SK-N-SH treated with all-trans-retinoic acid at 6 μM for 48 hours (cell line): ENCODE measurements at regions not wholly inside any gene's neighbourhood (a gene's known extent, or its start where the extent isn't known, plus 50 kb on each side); places are given as distances from the start of the nearest gene placed in this dataset.
A peak's percentile ranks its signal among the peaks of the same experiment; 100 is the strongest.

ENCODE experiments used
- ATAC-seq: fragments of 200-7000 bp; cut with Tn5 transposase; 3 replicates; pipeline ENCODE4 v1.9.1; 2020; ENCODE audit warnings: mild to moderate bottlenecking, moderate library complexity
- BACH2 ChIP-seq: fragments of 250-450 bp; sonication (Bioruptor Pico); IDR thresholded peaks from 2 replicates; pipeline ENCODE4 v1.9.0; 2021; ENCODE audit warnings: mild to moderate bottlenecking, borderline replicate concordance
- CSDC2 ChIP-seq: fragments of 250-450 bp; sonication (Bioruptor Pico); IDR thresholded peaks from 2 replicates; pipeline ENCODE4 v1.5.0; 2020; ENCODE audit warnings: mild to moderate bottlenecking, moderate library complexity
- ESRRG ChIP-seq: fragments of 250-450 bp; sonication (Bioruptor Pico); IDR thresholded peaks from 2 replicates; pipeline ENCODE4 v1.6.1; 2021; ENCODE audit warnings: mild to moderate bottlenecking
- ISL1 ChIP-seq: fragments of 250-450 bp; sonication (Bioruptor Pico); IDR thresholded peaks from 2 replicates; pipeline ENCODE4 v2.1.2; 2022; ENCODE audit warnings: mild to moderate bottlenecking, moderate library complexity
- PPARA ChIP-seq: fragments of 250-450 bp; sonication (Bioruptor Pico); IDR thresholded peaks from 2 replicates; pipeline ENCODE4 v1.5.0; 2020; ENCODE audit warnings: mild to moderate bottlenecking, borderline replicate concordance
- RARB ChIP-seq: fragments of 250-450 bp; sonication (Bioruptor Pico); IDR thresholded peaks from 2 replicates; pipeline ENCODE4 v1.8.0; 2021; ENCODE audit warnings: mild to moderate bottlenecking, moderate library complexity
- SNAI2 ChIP-seq: fragments of 250-450 bp; sonication (Bioruptor Pico); IDR thresholded peaks from 2 replicates; pipeline ENCODE4 v1.5.0; 2020; ENCODE audit warnings: mild to moderate bottlenecking, moderate library complexity
- TCF4 ChIP-seq: fragments of 250-450 bp; sonication (Bioruptor Pico); IDR thresholded peaks from 2 replicates; pipeline ENCODE4 v1.8.0; 2021; ENCODE audit warnings: mild to moderate bottlenecking, moderate library complexity, borderline replicate concordance
- TOX ChIP-seq: fragments of 250-450 bp; sonication (Bioruptor Pico); IDR thresholded peaks from 2 replicates; pipeline ENCODE4 v1.8.0; 2021; ENCODE audit warnings: mild to moderate bottlenecking, moderate library complexity, borderline replicate concordance
- ZC3H10 ChIP-seq: fragments of 250-450 bp; sonication (Bioruptor Pico); IDR thresholded peaks from 2 replicates; pipeline ENCODE4 v1.5.1; 2021; ENCODE audit warnings: mild to moderate bottlenecking, moderate library complexity
- ZNF565 ChIP-seq: fragments of 450-650 bp; formaldehyde crosslinking; conservative IDR thresholded peaks from 2 replicates; pipeline ENCODE4 v1.5.0; 2020; ENCODE audit warnings: low read depth, mild to moderate bottlenecking, moderate library complexity
- ZNF70 ChIP-seq: fragments of 450-650 bp; formaldehyde crosslinking; IDR thresholded peaks from 2 replicates; pipeline ENCODE4 v1.5.0; 2020; ENCODE audit warnings: mild to moderate bottlenecking, moderate library complexity
- ZNF8 ChIP-seq: fragments of 450-650 bp; formaldehyde crosslinking; IDR thresholded peaks from 2 replicates; pipeline ENCODE4 v1.5.0; 2020; ENCODE audit warnings: mild to moderate bottlenecking, moderate library complexity
- TF ChIP-seq, protein P1 (sequence below): fragments of 250-450 bp; sonication (Bioruptor Pico); IDR thresholded peaks from 2 replicates; pipeline ENCODE4 v1.8.0; 2020; ENCODE audit warnings: mild to moderate bottlenecking, moderate library complexity, borderline replicate concordance
- TF ChIP-seq, protein P2 (sequence below): fragments of 250-450 bp; sonication (Bioruptor Pico); IDR thresholded peaks from 2 replicates; pipeline ENCODE4 v1.5.1; 2021; ENCODE audit warnings: mild to moderate bottlenecking, moderate library complexity
- TF ChIP-seq, protein P3 (sequence below): fragments of 250-450 bp; sonication (Bioruptor Pico); IDR thresholded peaks from 2 replicates; pipeline ENCODE4 v1.8.0; 2021; ENCODE audit warnings: low read depth, mild to moderate bottlenecking, moderate library complexity, borderline replicate concordance
- TF ChIP-seq, protein P4 (sequence below): fragments of 250-450 bp; sonication (Bioruptor Pico); IDR thresholded peaks from 2 replicates; pipeline ENCODE4 v1.5.1; 2020; ENCODE audit warnings: low read depth, mild to moderate bottlenecking, moderate library complexity
- TF ChIP-seq, protein P5 (sequence below): fragments of 250-450 bp; sonication (Bioruptor Pico); IDR thresholded peaks from 2 replicates; pipeline ENCODE4 v1.5.0; 2020; ENCODE audit warnings: mild to moderate bottlenecking, moderate library complexity

DNA sequence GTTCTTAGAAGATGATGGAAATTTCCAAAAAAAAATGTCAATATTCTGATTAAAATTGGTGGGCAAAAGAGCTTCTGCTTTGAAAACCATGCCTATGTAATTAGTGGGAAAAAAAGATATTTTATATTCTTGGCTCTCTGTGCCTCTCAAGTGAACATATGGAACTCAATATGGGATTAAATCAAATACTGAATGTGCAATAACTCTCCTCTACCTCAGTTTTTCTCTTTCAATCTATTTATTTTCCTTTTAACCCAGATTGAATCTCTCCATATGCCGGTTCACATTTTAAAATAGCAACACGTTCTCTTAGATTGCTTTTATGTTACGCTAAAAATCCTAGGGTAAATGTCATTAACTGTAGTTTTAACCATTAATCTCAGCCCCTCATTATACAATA, 224.2 kb upstream of the PABPC4L start:
- TF ChIP-seq ISL1 (CRISPR knock-in tag) (no peak), ZC3H10 (CRISPR knock-in tag) (no peak), PPARA (CRISPR knock-in tag) (no peak)
- TF ChIP-seq, all 23 proteins: peak for 0
- ATAC-seq = no peak

DNA sequence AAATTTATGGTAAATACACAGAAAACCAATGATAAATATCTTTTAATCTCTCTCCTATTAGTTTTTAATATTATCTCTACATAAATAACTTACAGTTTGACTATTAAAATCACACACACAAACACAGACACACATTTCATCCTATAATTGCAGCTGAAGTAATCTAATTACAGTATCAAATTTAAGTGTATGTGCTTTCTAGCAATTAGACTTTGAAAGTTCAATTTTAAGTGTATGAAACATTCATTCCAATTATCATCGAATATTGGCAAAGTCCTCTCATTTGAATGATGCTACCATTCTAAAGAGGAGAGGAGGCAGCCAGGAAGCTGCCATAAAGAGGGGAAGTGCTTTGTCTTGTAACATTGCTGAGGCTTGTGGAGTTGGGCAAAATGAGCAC, 221.2 kb upstream of the PABPC4L start:
- TF ChIP-seq ESRRG (CRISPR knock-in tag) = no peak
- TF ChIP-seq ZNF565 (CRISPR knock-in tag) = no peak
- TF ChIP-seq ZNF70 (CRISPR knock-in tag) = no peak
- no peak for TF ChIP-seq TCF4 (CRISPR knock-in tag)
- peak; percentile 93 for TF ChIP-seq TOX (CRISPR knock-in tag)
- TF ChIP-seq ISL1 (CRISPR knock-in tag) = peak; percentile 46; the same call in 1 of the 2 replicates
- peak; percentile 60; the same call in 1 of the 2 replicates for TF ChIP-seq ZC3H10 (CRISPR knock-in tag)
- TF ChIP-seq, protein P1, sequence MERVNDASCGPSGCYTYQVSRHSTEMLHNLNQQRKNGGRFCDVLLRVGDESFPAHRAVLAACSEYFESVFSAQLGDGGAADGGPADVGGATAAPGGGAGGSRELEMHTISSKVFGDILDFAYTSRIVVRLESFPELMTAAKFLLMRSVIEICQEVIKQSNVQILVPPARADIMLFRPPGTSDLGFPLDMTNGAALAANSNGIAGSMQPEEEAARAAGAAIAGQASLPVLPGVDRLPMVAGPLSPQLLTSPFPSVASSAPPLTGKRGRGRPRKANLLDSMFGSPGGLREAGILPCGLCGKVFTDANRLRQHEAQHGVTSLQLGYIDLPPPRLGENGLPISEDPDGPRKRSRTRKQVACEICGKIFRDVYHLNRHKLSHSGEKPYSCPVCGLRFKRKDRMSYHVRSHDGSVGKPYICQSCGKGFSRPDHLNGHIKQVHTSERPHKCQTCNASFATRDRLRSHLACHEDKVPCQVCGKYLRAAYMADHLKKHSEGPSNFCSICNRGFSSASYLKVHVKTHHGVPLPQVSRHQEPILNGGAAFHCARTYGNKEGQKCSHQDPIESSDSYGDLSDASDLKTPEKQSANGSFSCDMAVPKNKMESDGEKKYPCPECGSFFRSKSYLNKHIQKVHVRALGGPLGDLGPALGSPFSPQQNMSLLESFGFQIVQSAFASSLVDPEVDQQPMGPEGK (CRISPR knock-in tag) = peak; percentile 29; the same call in 1 of the 2 replicates
- ATAC-seq = no peak

DNA sequence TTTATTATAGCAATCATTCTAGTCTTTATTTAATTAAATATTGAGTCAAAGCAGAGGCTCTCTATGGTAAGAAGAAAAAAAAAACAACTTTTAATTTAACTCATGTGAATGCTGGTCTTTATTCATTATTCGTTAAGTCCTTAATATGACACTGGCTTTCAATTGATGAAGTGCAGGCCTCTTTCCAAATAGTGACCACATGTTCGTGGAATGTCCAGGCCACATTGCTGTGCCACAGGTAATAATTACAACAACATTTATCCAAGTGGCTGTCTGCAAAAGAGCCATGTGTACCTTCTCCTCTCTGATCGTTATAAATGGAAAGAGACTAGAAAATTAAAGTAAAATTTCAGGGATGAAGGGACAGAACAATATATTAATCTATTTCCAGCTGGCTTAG, 220.1 kb upstream of the PABPC4L start:
- ATAC-seq = peak; percentile 92

More for the DNA sequence above, 220.1 kb upstream of the PABPC4L start:
- TF ChIP-seq BACH2 (no peak), PPARA (CRISPR knock-in tag) (no peak), TOX (CRISPR knock-in tag) (peak; percentile 99; the same call in 1 of the 2 replicates), ZNF8 (CRISPR knock-in tag) (no peak), RARB (peak; percentile 97; the same call in 1 of the 2 replicates), CSDC2 (no peak), ZC3H10 (CRISPR knock-in tag) (peak; percentile 94), TCF4 (CRISPR knock-in tag) (peak; percentile 94), ESRRG (CRISPR knock-in tag) (no peak), ISL1 (CRISPR knock-in tag) (peak; percentile 98), SNAI2 (no peak)
- TF ChIP-seq, protein P2, sequence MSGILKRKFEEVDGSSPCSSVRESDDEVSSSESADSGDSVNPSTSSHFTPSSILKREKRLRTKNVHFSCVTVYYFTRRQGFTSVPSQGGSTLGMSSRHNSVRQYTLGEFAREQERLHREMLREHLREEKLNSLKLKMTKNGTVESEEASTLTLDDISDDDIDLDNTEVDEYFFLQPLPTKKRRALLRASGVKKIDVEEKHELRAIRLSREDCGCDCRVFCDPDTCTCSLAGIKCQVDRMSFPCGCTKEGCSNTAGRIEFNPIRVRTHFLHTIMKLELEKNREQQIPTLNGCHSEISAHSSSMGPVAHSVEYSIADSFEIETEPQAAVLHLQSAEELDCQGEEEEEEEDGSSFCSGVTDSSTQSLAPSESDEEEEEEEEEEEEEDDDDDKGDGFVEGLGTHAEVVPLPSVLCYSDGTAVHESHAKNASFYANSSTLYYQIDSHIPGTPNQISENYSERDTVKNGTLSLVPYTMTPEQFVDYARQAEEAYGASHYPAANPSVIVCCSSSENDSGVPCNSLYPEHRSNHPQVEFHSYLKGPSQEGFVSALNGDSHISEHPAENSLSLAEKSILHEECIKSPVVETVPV (CRISPR knock-in tag) = peak; percentile 93
- TF ChIP-seq, protein P3, sequence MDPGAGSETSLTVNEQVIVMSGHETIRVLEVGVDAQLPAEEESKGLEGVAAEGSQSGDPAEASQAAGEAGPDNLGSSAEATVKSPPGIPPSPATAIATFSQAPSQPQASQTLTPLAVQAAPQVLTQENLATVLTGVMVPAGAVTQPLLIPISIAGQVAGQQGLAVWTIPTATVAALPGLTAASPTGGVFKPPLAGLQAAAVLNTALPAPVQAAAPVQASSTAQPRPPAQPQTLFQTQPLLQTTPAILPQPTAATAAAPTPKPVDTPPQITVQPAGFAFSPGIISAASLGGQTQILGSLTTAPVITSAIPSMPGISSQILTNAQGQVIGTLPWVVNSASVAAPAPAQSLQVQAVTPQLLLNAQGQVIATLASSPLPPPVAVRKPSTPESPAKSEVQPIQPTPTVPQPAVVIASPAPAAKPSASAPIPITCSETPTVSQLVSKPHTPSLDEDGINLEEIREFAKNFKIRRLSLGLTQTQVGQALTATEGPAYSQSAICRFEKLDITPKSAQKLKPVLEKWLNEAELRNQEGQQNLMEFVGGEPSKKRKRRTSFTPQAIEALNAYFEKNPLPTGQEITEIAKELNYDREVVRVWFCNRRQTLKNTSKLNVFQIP (CRISPR knock-in tag) = peak; percentile 75; the same call in 1 of the 2 replicates
- TF ChIP-seq, protein P4, sequence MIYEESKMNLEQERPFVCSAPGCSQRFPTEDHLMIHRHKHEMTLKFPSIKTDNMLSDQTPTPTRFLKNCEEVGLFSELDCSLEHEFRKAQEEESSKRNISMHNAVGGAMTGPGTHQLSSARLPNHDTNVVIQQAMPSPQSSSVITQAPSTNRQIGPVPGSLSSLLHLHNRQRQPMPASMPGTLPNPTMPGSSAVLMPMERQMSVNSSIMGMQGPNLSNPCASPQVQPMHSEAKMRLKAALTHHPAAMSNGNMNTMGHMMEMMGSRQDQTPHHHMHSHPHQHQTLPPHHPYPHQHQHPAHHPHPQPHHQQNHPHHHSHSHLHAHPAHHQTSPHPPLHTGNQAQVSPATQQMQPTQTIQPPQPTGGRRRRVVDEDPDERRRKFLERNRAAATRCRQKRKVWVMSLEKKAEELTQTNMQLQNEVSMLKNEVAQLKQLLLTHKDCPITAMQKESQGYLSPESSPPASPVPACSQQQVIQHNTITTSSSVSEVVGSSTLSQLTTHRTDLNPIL (CRISPR knock-in tag) = peak; percentile 99
- TF ChIP-seq, protein P1 (CRISPR knock-in tag) = peak; percentile 97
- TF ChIP-seq, protein P5, sequence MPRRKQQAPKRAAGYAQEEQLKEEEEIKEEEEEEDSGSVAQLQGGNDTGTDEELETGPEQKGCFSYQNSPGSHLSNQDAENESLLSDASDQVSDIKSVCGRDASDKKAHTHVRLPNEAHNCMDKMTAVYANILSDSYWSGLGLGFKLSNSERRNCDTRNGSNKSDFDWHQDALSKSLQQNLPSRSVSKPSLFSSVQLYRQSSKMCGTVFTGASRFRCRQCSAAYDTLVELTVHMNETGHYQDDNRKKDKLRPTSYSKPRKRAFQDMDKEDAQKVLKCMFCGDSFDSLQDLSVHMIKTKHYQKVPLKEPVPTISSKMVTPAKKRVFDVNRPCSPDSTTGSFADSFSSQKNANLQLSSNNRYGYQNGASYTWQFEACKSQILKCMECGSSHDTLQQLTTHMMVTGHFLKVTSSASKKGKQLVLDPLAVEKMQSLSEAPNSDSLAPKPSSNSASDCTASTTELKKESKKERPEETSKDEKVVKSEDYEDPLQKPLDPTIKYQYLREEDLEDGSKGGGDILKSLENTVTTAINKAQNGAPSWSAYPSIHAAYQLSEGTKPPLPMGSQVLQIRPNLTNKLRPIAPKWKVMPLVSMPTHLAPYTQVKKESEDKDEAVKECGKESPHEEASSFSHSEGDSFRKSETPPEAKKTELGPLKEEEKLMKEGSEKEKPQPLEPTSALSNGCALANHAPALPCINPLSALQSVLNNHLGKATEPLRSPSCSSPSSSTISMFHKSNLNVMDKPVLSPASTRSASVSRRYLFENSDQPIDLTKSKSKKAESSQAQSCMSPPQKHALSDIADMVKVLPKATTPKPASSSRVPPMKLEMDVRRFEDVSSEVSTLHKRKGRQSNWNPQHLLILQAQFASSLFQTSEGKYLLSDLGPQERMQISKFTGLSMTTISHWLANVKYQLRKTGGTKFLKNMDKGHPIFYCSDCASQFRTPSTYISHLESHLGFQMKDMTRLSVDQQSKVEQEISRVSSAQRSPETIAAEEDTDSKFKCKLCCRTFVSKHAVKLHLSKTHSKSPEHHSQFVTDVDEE (CRISPR knock-in tag) = peak; percentile 71
- TF ChIP-seq, all 23 proteins: peak for 10
